ENCODE measurements at regions not wholly inside any gene's neighbourhood (a gene's known extent, or its start where the extent isn't known, plus 50 kb on each side); places are given as distances from the start of the nearest gene placed in this dataset.

DNA sequence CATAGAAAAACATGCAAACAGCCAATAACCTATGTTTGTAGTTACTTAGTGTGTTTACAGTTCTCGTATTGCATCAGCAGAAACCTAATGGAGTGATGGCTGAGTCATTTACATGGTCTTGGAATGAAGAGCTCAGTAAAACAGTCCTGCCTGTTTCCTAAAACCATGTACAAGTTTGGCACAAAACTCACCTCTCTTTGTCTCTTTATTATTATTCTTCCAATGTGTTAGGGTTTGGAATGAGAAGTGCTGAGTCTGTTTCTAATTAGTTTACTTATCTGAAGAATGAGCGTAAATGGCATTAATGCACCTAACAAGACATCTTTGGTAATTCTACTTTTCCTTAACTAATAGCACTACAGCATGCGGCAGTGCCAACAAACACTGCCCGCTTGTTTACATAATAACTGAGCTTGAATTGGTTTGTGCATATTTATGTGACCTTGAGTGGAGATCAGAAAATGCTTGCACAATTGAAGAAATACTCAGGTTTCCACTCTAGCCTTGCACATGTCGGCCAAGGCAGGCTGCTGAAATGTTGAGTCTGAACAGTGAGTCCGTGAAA is 385.4 kb upstream of the SEMA6D start:
- Histone ChIP-seq H3K9me3 (replicated peaks) (no peaks in the 10 kb centered on the region), H3K36me3 (no peaks in the 10 kb centered on the region), H3K4me1 (no peaks in the 10 kb centered on the region), H3K27me3 (ENCODE audit: low read depth) (no peaks in the 10 kb centered on the region), H3K4me3 (no peak overlapping the region), H3K27ac (replicated peaks) (no peak overlapping the region)
- no peak for DNase-seq
- no peak for TF ChIP-seq CTCF (IDR thresholded peaks at IDR 0.05; ENCODE audit: borderline replicate concordance)
- intact Hi-C loops (cut with micrococcal nuclease): no loop called here

- Histone ChIP-seq H3K4me1 (no peaks in the 10 kb centered on the region), H3K4me3 (no peak overlapping the region), H3K27me3 (ENCODE audit: low read depth) (no peaks in the 10 kb centered on the region), H3K36me3 (no peaks in the 10 kb centered on the region), H3K27ac (replicated peaks) (no peak overlapping the region), H3K9me3 (replicated peaks) (no peaks in the 10 kb centered on the region)
- no peak for TF ChIP-seq CTCF (IDR thresholded peaks at IDR 0.05; ENCODE audit: borderline replicate concordance)
- intact Hi-C loops (cut with micrococcal nuclease): no loop called here
- DNase-seq: no peak
These were observed 384.8 kb upstream of the SEMA6D start for GRCh38 chr15:47332481-47332880.

- DNase-seq: no peak
- Histone ChIP-seq H3K36me3 (no peaks in the 10 kb centered on the region), H3K9me3 (replicated peaks) (no peaks in the 10 kb centered on the region), H3K27ac (replicated peaks) (no peak overlapping the region), H3K4me1 (no peaks in the 10 kb centered on the region), H3K27me3 (ENCODE audit: low read depth) (no peaks in the 10 kb centered on the region), H3K4me3 (no peak overlapping the region)
- TF ChIP-seq CTCF (IDR thresholded peaks at IDR 0.05; ENCODE audit: borderline replicate concordance): no peak
- intact Hi-C loops (cut with micrococcal nuclease): no loop called here
These were observed 383.6 kb upstream of the SEMA6D start for GRCh38 chr15:47333734-47334133.

DNA sequence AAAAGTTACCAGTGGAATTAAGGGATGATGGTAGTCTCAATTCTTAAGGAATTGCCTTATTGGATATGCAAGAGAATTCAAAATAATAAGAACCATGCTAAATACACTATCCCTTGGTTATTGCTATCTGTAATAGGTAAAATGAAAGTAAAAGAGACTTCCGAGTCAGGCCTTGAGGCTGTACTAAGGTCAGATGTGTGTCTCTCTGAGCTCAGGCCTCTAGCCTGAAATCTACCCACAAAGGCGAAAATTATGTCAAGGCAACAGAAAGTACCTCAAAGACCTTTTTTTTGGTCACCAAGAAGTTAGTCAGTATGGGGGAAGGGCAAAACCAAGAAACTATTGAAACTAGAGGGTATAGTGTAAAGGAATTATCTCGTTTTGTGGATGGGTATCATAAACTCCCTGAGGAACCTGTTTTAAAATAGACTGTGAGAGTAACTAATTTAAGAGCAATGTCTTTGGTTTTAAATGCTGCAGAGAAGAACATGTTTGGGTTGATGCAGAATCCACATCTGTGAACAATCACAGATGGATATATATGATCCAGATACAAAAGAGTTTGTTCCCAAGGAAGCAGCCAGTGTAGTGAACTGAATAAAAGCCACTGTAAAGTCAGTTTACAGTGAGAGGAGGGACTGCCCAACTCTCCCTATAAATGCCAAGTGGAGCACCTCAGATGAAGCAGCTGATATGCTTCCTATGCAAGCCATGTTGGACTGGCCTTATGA is 382.3 kb upstream of the SEMA6D start:
- H3K9me3 ChIP-seq (replicated peaks): no peaks in the 10 kb centered on the region
- DNase-seq: no peak
- no peak overlapping the region for H3K27ac ChIP-seq (replicated peaks)
- H3K4me1 ChIP-seq: no peaks in the 10 kb centered on the region
- intact Hi-C loops (cut with micrococcal nuclease): no loop called here
- no peak for TF ChIP-seq CTCF (IDR thresholded peaks at IDR 0.05; ENCODE audit: borderline replicate concordance)
- H3K27me3 ChIP-seq (ENCODE audit: low read depth): no peaks in the 10 kb centered on the region
- no peaks in the 10 kb centered on the region for H3K36me3 ChIP-seq
- no peak overlapping the region for H3K4me3 ChIP-seq

DNA sequence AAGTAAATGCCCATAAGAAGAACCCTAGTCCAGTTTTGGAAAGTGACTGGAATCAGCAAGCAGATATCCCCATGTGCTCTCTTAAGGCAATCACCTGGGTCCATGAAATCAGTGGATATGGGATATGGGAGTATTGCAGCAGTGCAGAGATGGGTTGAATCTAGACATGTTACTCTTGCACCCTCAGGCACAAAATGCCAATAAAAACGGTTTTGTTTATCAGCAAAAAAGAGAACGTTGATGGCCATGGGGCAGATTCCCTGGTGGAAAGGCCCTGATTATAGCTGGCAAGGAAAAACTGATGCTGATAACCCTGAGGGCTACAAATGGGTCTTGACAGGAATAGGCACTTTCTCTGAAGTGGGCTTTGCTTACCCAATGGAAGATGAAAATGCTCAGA is 380.2 kb upstream of the SEMA6D start:
- no peak for TF ChIP-seq CTCF (IDR thresholded peaks at IDR 0.05; ENCODE audit: borderline replicate concordance)
- DNase-seq: no peak
- Histone ChIP-seq H3K4me1 (no peaks in the 10 kb centered on the region), H3K27ac (replicated peaks) (no peak overlapping the region), H3K4me3 (no peak overlapping the region), H3K27me3 (ENCODE audit: low read depth) (no peaks in the 10 kb centered on the region), H3K36me3 (no peaks in the 10 kb centered on the region), H3K9me3 (replicated peaks) (no peaks in the 10 kb centered on the region)
- intact Hi-C loops (cut with micrococcal nuclease): no loop called here
